WTC11 (cell line): ENCODE measurements at regions not wholly inside any gene's neighbourhood (a gene's known extent, or its start where the extent isn't known, plus 50 kb on each side); places are given as distances from the start of the nearest gene placed in this dataset.

ENCODE experiments used
- ATAC-seq: fragments of 200-7000 bp; cut with Tn5 transposase; 2 replicates; pipeline ENCODE4 v1.10.0; 2021; ENCODE audit warnings: mild to moderate bottlenecking, moderate library complexity
- CTCF ChIA-PET: fragments of 300-600 bp; sonication (Branson Sonifier 250); formaldehyde crosslinking; loops from one replicate; lab custom pipeline; 2021; ENCODE audit warnings: antibody characterized with exemption; lab: Charles Lee
- POLR2A ChIA-PET: fragments of 350-600 bp; sonication (Branson Sonifier 250); formaldehyde crosslinking; loops from one replicate; lab custom pipeline; 2021; ENCODE audit warnings: antibody characterized with exemption; lab: Charles Lee
- DNase-seq: peaks from one replicate; pipeline ENCODE4 v3.0.0; 2021; ENCODE audit warnings: low spot score
- H3K27ac Mint-ChIP-seq: 2 replicates; pipeline ENCODE4 v1.8.0; 2021; ENCODE audit warnings: mixed read lengths
- H3K27me3 Mint-ChIP-seq: 2 replicates; pipeline ENCODE4 v1.8.0; 2021; ENCODE audit warnings: low read depth, mild to moderate bottlenecking, moderate library complexity, mixed read lengths
- H3K36me3 Mint-ChIP-seq: 2 replicates; pipeline ENCODE4 v1.8.0; 2021; ENCODE audit warnings: mixed read lengths
- H3K4me1 Mint-ChIP-seq: 2 replicates; pipeline ENCODE4 v1.8.0; 2022; ENCODE audit warnings: mixed read lengths
- H3K4me3 Mint-ChIP-seq: 2 replicates; pipeline ENCODE4 v1.8.0; 2021; ENCODE audit warnings: mild to moderate bottlenecking, moderate library complexity, mixed read lengths
- H3K9me3 Mint-ChIP-seq: 2 replicates; pipeline ENCODE4 v1.8.0; 2021; ENCODE audit warnings: mixed read lengths
- CREM ChIP-seq: sonication (generic); formaldehyde crosslinking; IDR thresholded peaks from 2 replicates; pipeline ENCODE4 v1.8.1; 2022; ENCODE audit warnings: mild to moderate bottlenecking, missing genetic modification reagents, moderate library complexity
- CTCF ChIP-seq: fragments of 200-600 bp; IDR thresholded peaks from 2 replicates; pipeline ENCODE4 v1.8.0; 2022; ENCODE audit warnings: antibody characterized with exemption
- EMX1 ChIP-seq: fragments of 250-450 bp; sonication (Bioruptor Pico); IDR thresholded peaks from 2 replicates; pipeline ENCODE4 v1.8.0; 2021; ENCODE audit warnings: mild to moderate bottlenecking
- FOXK1 ChIP-seq: sonication (generic); formaldehyde crosslinking; IDR thresholded peaks from 2 replicates; pipeline ENCODE4 v1.8.0; 2022; ENCODE audit warnings: mild to moderate bottlenecking, moderate library complexity, missing genetic modification reagents
- HMGA2 ChIP-seq: fragments of 250-450 bp; sonication (Bioruptor Pico); IDR thresholded peaks from 2 replicates; pipeline ENCODE4 v1.4.0; 2021; ENCODE audit warnings: mild to moderate bottlenecking, moderate library complexity
- NFATC4 ChIP-seq: fragments of 250-450 bp; sonication (Bioruptor Pico); IDR thresholded peaks from 2 replicates; pipeline ENCODE4 v1.9.0; 2021; ENCODE audit warnings: mild to moderate bottlenecking
- NFE2L1 ChIP-seq: sonication (generic); formaldehyde crosslinking; IDR thresholded peaks from 2 replicates; pipeline ENCODE4 v1.8.1; 2023; ENCODE audit warnings: missing genetic modification reagents
- NR2C2 ChIP-seq: sonication (generic); formaldehyde crosslinking; IDR thresholded peaks from 2 replicates; pipeline ENCODE4 v1.8.0; 2022; ENCODE audit warnings: mild to moderate bottlenecking, missing genetic modification reagents
- NR3C1 ChIP-seq: sonication (generic); formaldehyde crosslinking; conservative IDR thresholded peaks from 2 replicates; pipeline ENCODE4 v1.8.1; 2023; ENCODE audit warnings: low read depth, mild to moderate bottlenecking, missing genetic modification reagents
- RORB ChIP-seq: fragments of 250-450 bp; sonication (Bioruptor Pico); IDR thresholded peaks from 2 replicates; pipeline ENCODE4 v1.9.0; 2021; ENCODE audit warnings: mild to moderate bottlenecking
- SMAD3 ChIP-seq: sonication (generic); formaldehyde crosslinking; IDR thresholded peaks from 2 replicates; pipeline ENCODE4 v1.8.0; 2022; ENCODE audit warnings: missing genetic modification reagents, mild to moderate bottlenecking, borderline replicate concordance
- STAT6 ChIP-seq: sonication (generic); formaldehyde crosslinking; conservative IDR thresholded peaks from 2 replicates; pipeline ENCODE4 v1.8.1; 2023; ENCODE audit warnings: mild to moderate bottlenecking, low read depth, missing genetic modification reagents, moderate library complexity
- TCF7 ChIP-seq: sonication (generic); formaldehyde crosslinking; IDR thresholded peaks from 2 replicates; pipeline ENCODE4 v1.8.0; 2022; ENCODE audit warnings: mild to moderate bottlenecking, low read depth, missing genetic modification reagents, moderate library complexity
- ZMAT4 ChIP-seq: fragments of 250-450 bp; sonication (Bioruptor Pico); IDR thresholded peaks from 2 replicates; pipeline ENCODE4 v1.9.0; 2021; ENCODE audit warnings: mild to moderate bottlenecking
- ZNF232 ChIP-seq: sonication (generic); formaldehyde crosslinking; IDR thresholded peaks from 2 replicates; pipeline ENCODE4 v1.8.0; 2022; ENCODE audit warnings: mild to moderate bottlenecking, missing genetic modification reagents
- ZNF396 ChIP-seq: fragments of 250-450 bp; sonication (Bioruptor Pico); IDR thresholded peaks from 2 replicates; pipeline ENCODE4 v1.8.0; 2021; ENCODE audit warnings: mild to moderate bottlenecking, moderate library complexity, borderline replicate concordance
- TF ChIP-seq, protein P1 (sequence below): fragments of 250-450 bp; sonication (Bioruptor Pico); conservative IDR thresholded peaks from 2 replicates; pipeline ENCODE4 v1.9.0; 2021; ENCODE audit warnings: mild to moderate bottlenecking
- TF ChIP-seq, protein P2 (sequence below): fragments of 250-450 bp; sonication (Bioruptor Pico); IDR thresholded peaks from 2 replicates; pipeline ENCODE4 v2.1.2; 2022; ENCODE audit warnings: mild to moderate bottlenecking, moderate library complexity
- TF ChIP-seq, protein P3 (sequence below): sonication (generic); formaldehyde crosslinking; IDR thresholded peaks from 2 replicates; pipeline ENCODE4 v1.8.0; 2023; ENCODE audit warnings: mild to moderate bottlenecking, missing genetic modification reagents
- TF ChIP-seq, protein P4 (sequence below): sonication (generic); formaldehyde crosslinking; IDR thresholded peaks from 2 replicates; pipeline ENCODE4 v1.8.1; 2023; ENCODE audit warnings: mild to moderate bottlenecking, missing genetic modification reagents

DNA sequence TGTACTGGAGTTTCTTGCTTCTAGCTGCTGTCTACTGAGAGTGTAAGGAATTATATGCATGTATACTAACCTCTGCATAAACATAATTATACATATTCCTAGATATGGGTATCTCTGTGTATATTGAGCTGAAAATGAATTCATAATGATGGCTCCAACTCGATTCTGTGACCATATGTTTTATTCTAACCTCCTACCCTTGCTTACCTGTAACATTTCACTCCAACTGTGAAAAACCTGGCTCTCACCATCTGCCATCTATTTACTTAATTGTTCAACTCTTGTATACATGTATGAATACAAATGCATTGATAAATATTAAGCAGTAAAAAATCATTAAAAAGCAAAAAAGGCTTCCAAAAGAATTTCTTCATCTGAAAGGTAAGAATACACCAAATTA, 1729.5 kb upstream of the SPRY2 start:
- Mint-ChIP-seq H3K9me3 (no peaks in the 10 kb centered on the region; the same call in 1 of the 2 replicates), H3K4me3 (no peak overlapping the region), H3K27me3 (no peaks in the 10 kb centered on the region), H3K27ac (no peak overlapping the region), H3K4me1 (no peaks in the 10 kb centered on the region; the same call in 1 of the 2 replicates), H3K36me3 (no peaks in the 10 kb centered on the region)
- POLR2A ChIA-PET, result no interaction called here
- CTCF ChIA-PET, result no interaction called here
- ATAC-seq, result no peak
- DNase-seq, result no peak
- TF ChIP-seq, protein P1, sequence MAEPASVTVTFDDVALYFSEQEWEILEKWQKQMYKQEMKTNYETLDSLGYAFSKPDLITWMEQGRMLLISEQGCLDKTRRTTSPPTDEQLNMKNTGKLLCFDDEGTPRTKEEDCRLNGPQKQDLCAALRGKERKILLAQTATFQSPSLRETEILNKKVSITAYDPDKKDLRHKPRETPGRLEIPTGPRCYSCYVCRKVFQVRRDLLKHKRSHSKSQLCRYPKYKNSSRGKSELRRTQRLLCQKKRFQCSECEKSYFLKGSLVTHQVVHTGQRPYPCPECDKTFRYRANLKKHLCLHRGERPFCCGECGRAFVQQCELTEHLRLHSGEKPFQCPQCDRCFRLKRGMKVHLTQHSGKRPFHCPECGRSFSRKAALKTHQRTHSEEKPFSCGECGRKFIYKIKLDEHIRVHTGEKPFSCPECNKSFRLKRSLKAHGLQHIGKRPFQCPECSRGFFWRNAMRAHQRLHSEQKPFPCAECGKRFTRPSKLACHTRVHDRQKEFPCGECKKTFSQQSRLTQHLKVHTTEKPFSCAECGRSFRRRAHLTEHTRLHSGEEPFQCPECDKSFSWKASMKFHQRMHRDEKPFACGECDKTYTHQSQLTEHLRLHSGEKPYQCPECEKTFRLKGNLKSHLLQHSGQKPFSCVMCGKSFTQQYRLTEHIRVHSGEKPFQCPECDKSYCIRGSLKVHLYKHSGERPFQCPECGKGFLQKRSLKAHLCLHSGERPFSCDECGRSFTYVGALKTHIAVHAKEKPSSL (CRISPR knock-in tag), result no peak
- no peak for TF ChIP-seq RORB
- TF ChIP-seq, protein P2, sequence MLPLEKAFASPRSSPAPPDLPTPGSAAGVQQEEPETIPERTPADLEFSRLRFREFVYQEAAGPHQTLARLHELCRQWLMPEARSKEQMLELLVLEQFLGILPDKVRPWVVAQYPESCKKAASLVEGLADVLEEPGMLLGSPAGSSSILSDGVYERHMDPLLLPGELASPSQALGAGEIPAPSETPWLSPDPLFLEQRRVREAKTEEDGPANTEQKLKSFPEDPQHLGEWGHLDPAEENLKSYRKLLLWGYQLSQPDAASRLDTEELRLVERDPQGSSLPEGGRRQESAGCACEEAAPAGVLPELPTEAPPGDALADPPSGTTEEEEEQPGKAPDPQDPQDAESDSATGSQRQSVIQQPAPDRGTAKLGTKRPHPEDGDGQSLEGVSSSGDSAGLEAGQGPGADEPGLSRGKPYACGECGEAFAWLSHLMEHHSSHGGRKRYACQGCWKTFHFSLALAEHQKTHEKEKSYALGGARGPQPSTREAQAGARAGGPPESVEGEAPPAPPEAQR (CRISPR knock-in tag), result no peak
- no peak for TF ChIP-seq ZMAT4
- no peak for TF ChIP-seq EMX1
- TF ChIP-seq NR2C2 (CRISPR knock-in tag), result no peak
- no peak for TF ChIP-seq NR3C1 (CRISPR knock-in tag)
- TF ChIP-seq, protein P3, sequence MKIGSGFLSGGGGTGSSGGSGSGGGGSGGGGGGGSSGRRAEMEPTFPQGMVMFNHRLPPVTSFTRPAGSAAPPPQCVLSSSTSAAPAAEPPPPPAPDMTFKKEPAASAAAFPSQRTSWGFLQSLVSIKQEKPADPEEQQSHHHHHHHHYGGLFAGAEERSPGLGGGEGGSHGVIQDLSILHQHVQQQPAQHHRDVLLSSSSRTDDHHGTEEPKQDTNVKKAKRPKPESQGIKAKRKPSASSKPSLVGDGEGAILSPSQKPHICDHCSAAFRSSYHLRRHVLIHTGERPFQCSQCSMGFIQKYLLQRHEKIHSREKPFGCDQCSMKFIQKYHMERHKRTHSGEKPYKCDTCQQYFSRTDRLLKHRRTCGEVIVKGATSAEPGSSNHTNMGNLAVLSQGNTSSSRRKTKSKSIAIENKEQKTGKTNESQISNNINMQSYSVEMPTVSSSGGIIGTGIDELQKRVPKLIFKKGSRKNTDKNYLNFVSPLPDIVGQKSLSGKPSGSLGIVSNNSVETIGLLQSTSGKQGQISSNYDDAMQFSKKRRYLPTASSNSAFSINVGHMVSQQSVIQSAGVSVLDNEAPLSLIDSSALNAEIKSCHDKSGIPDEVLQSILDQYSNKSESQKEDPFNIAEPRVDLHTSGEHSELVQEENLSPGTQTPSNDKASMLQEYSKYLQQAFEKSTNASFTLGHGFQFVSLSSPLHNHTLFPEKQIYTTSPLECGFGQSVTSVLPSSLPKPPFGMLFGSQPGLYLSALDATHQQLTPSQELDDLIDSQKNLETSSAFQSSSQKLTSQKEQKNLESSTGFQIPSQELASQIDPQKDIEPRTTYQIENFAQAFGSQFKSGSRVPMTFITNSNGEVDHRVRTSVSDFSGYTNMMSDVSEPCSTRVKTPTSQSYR (CRISPR knock-in tag), result no peak
- TF ChIP-seq SMAD3 (CRISPR knock-in tag), result no peak
- no peak for TF ChIP-seq FOXK1 (CRISPR knock-in tag)
- no peak for TF ChIP-seq NFE2L1 (CRISPR knock-in tag)
- TF ChIP-seq CTCF, result no peak
- TF ChIP-seq ZNF232 (CRISPR knock-in tag), result no peak
- no peak for TF ChIP-seq ZNF396
- no peak for TF ChIP-seq HMGA2
- TF ChIP-seq NFATC4 (CRISPR knock-in tag), result no peak
- TF ChIP-seq TCF7 (CRISPR knock-in tag), result no peak
- TF ChIP-seq CREM (CRISPR knock-in tag), result no peak
- TF ChIP-seq, protein P4, sequence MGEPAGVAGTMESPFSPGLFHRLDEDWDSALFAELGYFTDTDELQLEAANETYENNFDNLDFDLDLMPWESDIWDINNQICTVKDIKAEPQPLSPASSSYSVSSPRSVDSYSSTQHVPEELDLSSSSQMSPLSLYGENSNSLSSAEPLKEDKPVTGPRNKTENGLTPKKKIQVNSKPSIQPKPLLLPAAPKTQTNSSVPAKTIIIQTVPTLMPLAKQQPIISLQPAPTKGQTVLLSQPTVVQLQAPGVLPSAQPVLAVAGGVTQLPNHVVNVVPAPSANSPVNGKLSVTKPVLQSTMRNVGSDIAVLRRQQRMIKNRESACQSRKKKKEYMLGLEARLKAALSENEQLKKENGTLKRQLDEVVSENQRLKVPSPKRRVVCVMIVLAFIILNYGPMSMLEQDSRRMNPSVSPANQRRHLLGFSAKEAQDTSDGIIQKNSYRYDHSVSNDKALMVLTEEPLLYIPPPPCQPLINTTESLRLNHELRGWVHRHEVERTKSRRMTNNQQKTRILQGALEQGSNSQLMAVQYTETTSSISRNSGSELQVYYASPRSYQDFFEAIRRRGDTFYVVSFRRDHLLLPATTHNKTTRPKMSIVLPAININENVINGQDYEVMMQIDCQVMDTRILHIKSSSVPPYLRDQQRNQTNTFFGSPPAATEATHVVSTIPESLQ, result no peak
- TF ChIP-seq STAT6 (CRISPR knock-in tag), result no peak
